HG03442 (cell line): ENCODE measurements at regions not wholly inside any gene's neighbourhood (a gene's known extent, or its start where the extent isn't known, plus 50 kb on each side); places are given as distances from the start of the nearest gene placed in this dataset.
"Not testable (repeated sequence)": the region's sequence is repeated elsewhere in the genome, so short reads cannot be mapped to it uniquely, and the experiment has no call there.

ENCODE experiments used
- ATAC-seq: cut with Tn5 transposase; IDR thresholded peaks from one replicate; pipeline ENCODE4 v1.9.1; 2021; ENCODE audit warnings: mild to moderate bottlenecking, moderate library complexity; ENCODE audit not compliant: unreplicated experiment

- ATAC-seq: not testable (repeated sequence)
Observed at GRCh38 chr10:15921423-15921945, 61.2 kb upstream of the MINDY3 start.

- no peak for ATAC-seq
Observed at GRCh38 chr10:15931376-15931775, 71.1 kb upstream of the MINDY3 start.

GRCh38 chr10:15939543-15939942, 79.2 kb upstream of the MINDY3 start:
- not testable (repeated sequence) for ATAC-seq

- no peak for ATAC-seq
Observed at GRCh38 chr10:15943426-15943825, 83.1 kb upstream of the MINDY3 start.

GRCh38 chr10:15954188-15954587, 93.9 kb upstream of the MINDY3 start:
- ATAC-seq: no peak

GRCh38 chr10:15960277-15960676, 100.0 kb upstream of the MINDY3 start:
- ATAC-seq: no peak

- ATAC-seq: not testable (repeated sequence)
Observed at GRCh38 chr10:15972736-15973135, 112.4 kb upstream of the MINDY3 start.

- ATAC-seq: no peak
Observed at GRCh38 chr10:15985690-15986089, 125.4 kb upstream of the MINDY3 start.

GRCh38 chr10:15990535-15991129, 130.3 kb upstream of the MINDY3 start:
- no peak for ATAC-seq

GRCh38 chr10:15997313-15997712, 137.0 kb upstream of the MINDY3 start:
- no peak for ATAC-seq

GRCh38 chr10:16001581-16001980, 141.3 kb upstream of the MINDY3 start:
- no peak for ATAC-seq

- ATAC-seq: no peak
Observed at GRCh38 chr10:16009785-16010184, 149.5 kb upstream of the MINDY3 start.

- ATAC-seq: no peak
Observed at GRCh38 chr10:16011548-16011947, 151.2 kb upstream of the MINDY3 start.

- no peak for ATAC-seq
Observed at GRCh38 chr10:16014469-16014868, 154.2 kb upstream of the MINDY3 start.

GRCh38 chr10:16016688-16017087, 156.4 kb upstream of the MINDY3 start:
- ATAC-seq: no peak

GRCh38 chr10:16020836-16021235, 160.5 kb upstream of the MINDY3 start:
- no peak for ATAC-seq

- not testable (repeated sequence) for ATAC-seq
Observed at GRCh38 chr10:16026832-16027231, 166.5 kb upstream of the MINDY3 start.

GRCh38 chr10:16030562-16030961, 170.3 kb upstream of the MINDY3 start:
- no peak for ATAC-seq

GRCh38 chr10:16049050-16049449, 188.7 kb upstream of the MINDY3 start:
- no peak for ATAC-seq

- ATAC-seq: no peak
Observed at GRCh38 chr10:16049782-16050181, 189.5 kb upstream of the MINDY3 start.

- ATAC-seq: no peak
Observed at GRCh38 chr10:16063350-16063749, 203.0 kb upstream of the MINDY3 start.

GRCh38 chr10:16083551-16083950, 223.2 kb upstream of the MINDY3 start:
- not testable (repeated sequence) for ATAC-seq

- ATAC-seq: no peak
Observed at GRCh38 chr10:16105082-16105481, 244.8 kb upstream of the MINDY3 start.
